Occipital lobe (tissue), 1 donor: ENCODE measurements at regions not wholly inside any gene's neighbourhood (a gene's known extent, or its start where the extent isn't known, plus 50 kb on each side); places are given as distances from the start of the nearest gene placed in this dataset.
"Not testable (repeated sequence)": the region's sequence is repeated elsewhere in the genome, so short reads cannot be mapped to it uniquely, and the experiment has no call there.

Experiments used
- DNase-seq: peaks from one replicate; lab custom pipeline; 2025; lab: John Stamatoyannopoulos, UW

DNA sequence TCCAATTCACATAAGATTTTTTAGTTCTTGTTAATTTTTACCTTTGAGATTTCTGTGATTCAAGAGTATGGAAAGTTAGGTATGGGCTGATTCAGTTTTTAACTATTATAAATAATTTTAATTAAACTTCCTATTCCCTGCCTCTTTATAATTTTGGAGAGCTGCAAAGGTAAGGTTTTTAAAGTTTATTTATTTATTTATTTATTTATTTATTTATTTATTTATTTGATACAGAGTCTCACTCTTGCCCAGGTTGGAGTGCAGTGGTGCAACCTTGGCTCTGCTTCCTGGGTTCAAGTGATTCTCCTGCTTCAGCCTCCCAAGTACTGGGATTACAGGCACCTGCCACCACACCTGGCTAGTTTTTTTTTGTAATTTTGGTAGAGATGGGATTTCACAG, 215.5 kb upstream of the FIGN start:
- DNase-seq: no peak

DNA sequence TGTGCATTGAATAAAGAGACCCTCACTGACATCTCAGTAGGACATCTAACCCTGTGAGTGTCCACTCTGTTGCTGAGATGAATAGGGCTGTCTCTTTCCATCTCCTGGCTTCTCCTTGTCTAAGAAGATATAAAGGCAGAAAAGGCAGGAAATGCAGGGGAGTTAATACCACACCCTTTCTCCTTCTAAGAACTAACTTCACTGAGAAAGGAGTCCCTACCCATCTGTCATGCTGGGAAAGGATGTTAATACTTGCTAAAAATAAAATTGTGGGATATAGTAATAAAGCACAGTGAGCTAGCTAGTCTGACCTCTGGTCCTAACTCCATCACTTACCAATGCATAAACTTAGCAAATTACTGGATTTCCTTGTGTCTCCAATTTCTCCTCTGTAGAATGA, 213.9 kb upstream of the FIGN start:
- DNase-seq: no peak

DNA sequence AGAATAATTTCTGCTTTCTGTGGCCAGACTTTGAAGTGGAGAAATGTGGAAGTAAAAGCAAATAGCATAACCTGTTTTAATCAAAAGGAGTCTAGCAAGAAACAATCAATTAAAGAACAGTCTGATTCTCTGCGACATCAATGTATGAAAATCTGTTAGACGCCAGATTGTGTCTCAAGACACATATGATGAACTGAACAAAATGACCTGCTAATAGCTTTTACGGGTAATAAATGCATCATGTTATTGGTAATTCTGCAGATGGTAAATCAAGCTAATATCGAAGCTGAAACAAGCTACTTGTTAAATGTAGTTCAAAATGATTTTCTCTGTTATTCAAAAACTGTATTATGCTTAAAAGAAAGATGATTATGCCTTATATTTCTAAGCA, 208.5 kb upstream of the FIGN start:
- no peak for DNase-seq

DNA sequence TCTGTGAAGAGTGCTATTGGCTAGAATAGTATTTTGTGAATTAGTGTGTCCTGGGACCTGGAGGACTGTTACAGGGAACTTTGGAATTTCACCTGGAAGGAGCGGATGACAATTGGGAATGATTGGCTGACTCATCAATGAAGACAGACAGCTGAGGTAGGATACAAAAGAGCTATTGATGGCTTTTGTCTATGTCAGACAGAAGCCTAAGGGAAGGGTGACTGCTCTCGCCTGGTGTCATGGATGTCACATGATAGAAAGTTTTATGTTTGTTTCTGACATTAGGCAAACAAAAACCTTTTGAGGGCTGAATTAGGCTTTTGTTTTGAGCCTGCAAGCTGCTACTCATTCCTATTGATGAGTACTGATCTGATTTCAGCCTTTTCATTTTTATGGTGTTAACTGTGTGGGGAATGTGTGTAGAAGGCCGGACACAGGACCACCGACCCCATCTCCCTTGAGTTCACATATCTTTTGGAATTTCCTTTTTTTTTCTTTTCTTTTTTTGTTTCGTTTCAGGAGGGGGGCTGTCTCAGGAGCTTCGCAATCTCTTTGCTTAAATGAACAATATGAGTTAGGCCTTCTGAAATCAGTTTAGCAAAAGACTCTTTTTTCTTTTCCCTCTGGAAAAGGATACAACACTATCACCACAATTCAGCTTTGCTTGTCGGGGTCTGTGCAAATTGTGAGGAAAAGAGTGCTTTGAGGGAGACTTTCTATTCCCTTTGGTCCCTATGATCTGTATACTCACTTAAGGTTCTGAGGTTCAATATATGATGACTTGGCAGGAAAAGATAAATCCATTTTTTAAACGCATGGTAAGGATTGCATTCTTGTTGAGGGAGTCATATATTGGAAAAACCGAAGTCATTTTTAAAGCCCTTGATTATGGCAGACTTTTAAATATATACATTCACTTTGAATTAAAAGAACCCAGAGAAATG, 207.9 kb upstream of the FIGN start:
- DNase-seq: no peak

DNA sequence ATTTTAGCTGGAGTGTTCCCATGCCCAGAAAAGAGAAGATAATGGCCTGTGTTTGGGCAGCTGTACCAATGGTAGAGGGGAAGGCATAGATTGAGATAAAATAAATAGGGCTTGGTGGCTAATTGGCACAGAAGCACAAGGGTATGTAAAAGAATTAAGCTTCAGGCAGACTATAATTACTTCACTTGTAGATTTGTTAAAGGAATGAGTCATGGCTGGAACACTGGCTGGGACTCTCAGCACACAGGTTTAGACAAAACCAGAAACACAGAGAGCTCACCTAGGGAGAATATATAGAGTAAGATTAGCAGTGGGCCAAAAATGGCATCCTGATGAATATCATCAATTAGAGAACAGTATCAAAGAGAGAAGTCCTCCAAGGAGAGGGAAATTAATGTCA, 198.3 kb upstream of the FIGN start:
- DNase-seq: no peak

DNA sequence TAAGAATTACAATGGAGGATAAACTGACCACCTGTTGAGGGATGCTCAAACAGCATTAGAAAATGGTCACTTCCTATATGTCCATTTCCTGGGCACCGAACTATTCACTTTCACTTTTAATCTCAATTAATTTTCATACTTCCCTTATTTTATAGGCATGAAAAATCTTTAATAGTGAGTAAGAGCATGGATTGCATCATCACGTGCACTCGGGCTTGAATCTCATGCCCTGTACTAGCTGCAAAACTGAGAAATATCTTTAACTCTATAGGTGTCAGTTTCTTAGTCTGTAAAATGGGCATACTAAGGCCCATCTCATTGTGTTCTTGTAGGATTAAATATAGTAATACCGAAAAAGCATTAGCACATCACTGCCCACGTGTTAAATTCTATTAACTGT, 183.9 kb upstream of the FIGN start:
- DNase-seq: no peak

DNA sequence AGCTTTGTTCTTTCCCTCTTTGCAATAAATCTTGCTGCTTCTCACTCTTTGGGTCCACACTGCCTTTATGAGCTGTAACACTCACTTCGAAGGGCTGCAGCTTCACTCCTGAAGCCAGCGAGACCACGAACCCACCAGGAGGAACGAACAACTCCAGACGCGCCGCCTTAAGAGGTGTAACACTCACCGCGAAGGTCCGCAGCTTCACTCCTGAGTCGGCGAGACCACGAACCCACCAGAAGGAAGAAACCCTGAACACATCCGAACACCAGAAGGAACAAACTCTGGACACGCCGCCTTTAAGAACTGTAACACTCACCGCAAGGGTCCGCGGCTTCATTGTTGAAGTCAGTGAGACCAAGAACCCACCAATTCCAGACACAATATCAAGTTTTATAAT, 178.7 kb upstream of the FIGN start:
- not testable (repeated sequence) for DNase-seq

DNA sequence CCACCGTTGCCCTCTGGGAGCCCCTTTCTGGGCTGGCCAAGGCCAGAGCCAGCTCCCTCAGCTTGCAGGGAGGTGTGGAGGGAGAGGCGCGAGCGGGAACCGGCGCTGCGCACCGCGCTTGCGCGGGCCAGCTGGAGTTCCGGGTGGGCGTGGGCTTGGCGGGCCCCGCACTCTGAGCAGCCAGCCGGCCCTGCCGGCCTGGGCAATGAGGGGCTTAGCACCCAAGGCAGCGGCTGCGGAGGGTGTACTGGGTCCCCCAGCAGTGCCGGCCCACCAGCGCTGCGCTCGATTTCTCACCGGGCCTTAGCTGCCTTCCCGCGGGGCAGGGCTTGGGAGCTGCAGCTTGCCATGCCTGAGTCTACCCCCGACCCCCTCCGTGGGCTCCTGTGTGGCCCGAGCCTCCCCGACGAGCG, 177.7 kb upstream of the FIGN start:
- not testable (repeated sequence) for DNase-seq

DNA sequence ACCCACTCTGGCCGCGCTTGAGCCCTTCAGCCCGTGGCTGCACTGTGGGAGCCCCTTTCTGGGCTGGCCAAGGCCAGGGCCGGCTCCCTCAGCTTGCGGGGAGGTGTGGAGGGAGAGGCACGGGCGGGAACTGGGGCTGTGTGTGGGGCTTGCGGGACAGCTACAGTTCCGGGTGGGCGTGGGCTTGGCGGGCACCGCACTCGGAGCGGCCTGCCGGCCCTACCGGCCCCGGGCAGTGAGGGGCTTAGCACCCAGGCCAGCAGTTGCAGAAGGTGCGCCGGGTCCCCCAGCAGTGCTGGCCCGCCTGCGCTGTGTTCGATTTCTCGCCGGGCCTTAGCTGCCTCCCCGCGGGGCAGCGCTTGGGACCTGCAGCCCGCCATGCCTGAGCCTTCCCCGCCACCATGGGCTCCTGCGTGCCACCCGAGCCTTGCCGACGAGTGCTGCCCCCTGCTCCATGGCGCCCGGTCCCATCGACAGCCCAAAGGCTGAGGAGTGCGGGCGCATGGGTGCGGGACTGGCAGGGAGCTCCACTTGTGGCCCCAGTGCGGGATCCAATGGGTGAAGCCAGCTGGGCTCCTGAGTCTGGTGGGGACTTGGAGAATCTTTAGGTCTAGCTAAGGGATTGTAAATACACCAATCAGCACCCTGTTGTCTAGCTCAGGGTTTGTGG, 173.7 kb upstream of the FIGN start:
- no peak for DNase-seq

DNA sequence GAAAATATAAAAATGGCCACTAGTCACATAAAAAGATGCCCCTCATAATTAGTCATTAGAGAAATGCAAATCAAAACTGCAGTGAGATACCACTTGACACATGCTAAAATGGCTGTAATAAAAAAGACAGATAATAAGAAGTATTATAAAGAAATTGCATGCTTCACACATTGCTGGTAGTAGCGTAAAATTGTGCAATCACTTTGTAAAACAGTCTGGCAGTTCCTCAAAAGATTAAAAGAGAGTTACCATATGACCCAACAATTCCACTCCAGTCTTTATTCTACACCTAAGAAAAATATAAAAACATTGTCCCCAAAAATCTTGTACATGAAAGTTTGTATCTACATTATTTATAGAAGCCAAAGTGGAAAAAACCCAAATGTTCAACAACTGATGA, 170.6 kb upstream of the FIGN start:
- no peak for DNase-seq

DNA sequence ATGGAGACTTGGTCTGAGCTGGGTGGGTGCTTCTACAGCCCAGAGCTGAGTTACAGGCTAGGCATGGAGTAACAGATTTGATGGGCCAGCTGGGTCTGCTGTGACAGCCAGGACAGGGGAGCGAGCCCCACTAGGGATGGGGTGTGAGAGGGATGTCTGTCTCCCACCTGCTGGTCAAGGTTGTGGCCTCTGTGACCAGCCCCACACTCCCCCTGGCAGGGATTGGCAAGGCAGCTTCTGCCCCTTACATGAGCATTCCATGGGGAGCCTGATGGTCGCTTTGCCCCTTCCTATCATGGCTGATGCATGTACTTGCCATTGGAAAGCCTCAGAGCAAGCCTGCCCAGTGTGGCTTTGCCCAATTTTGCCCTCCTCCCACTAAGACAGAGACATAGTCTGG, 162.0 kb upstream of the FIGN start:
- DNase-seq: no peak

DNA sequence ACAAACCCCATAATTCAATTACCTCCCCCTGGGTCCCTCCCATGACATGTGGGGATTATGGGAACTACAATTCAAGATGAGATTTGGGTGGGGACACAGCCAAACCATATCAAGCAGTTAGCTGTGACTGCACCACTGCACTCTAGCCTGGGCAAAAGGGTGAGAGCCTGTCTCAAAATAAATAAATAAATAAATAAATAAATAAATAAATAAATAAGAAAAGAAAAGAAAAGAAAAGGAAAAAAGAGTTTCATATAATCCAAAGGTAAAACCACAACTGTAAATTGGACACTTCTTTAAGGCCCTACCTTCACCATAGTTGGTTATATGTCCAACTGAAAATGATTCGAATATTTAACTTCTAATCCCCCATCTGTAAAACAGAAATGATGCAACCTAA, 157.6 kb upstream of the FIGN start:
- not testable (repeated sequence) for DNase-seq

DNA sequence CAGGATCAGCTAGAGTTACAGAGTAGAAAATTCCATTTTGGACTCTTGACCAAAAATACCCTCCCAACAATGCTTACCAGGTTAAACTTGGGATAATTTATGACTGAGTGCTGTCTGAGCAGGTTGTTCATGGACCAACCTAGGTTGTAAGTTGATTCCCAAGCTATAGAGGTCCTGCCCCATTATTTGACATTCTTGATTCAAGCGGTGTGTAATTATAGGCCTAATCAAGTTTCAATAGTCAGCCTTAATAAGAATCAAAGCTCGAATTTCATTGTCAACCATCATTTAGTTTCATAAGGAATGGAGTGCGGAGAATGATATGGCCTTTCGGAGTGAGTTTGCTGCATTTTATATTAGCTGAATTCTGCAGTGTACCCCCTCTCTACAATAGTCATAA, 152.8 kb upstream of the FIGN start:
- DNase-seq: no peak

DNA sequence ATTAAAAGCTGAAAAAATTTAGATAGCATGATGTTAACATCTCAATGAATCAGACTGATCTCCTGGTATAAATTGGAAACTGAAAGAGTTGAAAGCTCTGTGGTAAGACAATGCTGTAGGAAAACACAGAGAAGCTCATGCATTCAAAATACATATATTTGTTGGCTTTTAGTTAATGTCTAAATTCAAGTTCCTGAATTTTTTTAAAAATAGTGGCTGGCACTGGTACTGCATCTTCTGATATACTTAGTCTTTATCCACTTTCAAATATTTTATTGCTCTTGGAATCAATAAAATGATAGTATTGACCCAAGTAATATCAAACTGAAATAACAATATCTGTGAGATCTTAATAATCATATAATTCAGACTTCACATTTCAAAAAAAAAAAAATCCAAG, 151.4 kb upstream of the FIGN start:
- DNase-seq: no peak

DNA sequence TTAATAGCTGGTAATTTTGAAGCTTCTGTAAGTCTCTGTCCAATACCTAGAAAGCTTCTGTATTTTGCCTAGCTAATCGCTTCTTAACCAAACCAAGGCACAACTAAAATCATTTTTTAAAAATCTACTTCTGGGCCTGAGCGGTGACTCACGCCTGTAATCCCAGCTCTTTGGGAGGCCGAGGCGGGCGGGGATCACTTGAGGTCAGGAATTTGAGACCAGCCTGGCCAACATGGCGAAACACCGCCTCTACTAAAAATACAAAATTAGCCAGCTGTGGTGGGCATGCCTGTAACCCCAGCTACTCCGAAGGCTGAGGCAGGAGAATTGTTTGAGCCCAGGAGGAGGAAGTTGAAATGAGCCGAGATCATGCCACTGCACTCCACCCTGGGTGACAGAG, 148.6 kb upstream of the FIGN start:
- DNase-seq: no peak

DNA sequence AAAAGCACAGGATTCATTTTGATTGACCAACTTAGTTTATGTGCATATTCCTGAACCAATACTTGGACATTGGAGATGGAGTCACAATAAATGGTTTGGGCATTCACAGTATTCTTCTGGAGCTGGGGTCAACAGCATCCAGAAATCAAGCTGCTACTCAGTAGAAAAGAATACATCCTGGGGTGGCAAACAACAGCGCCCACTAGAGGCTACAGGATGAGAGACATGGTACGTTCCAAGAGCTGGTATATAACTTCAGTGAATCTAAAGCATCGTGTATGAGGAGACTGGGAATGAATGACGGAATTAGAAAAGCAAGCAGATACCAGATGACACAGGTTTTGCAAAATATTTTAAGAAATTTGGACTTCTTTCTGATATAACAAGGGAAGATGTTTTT, 142.9 kb upstream of the FIGN start:
- no peak for DNase-seq

DNA sequence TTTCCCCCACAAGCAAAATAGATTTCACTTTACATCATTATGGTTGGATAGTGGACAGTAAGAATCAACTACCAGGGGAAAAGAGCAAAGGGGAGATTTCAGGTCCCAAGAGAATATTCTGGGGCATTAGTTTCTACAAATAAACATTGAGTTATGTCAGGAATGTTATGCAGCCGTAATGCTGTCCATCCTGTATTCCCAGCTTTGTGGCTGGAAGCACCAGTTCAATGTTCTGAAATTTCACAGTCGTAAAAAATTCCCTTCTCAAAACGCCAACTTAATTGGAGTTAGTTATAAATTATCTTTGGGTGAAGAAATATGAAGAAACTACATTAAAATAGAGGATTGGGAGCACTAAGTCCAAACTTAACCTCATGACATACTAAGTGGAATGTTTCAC, 141.5 kb upstream of the FIGN start:
- DNase-seq: no peak

DNA sequence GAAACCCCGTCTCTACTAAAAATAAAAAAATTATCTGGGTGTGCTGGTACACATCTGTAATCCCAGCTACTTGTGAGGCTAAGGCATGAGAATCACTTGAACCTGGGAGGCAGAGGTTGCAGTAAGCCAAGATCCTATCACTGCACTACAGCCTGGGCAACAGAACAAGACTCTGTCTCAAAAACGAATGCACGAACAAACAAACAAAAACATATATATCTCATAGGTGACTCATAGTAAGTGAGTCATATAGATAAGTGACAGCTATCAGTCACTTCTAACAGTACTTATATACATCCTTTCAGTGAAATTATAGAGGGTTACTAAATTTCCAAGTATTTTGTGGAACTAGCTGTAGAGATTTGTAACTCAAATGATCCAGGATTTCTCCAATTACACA, 127.3 kb upstream of the FIGN start:
- no peak for DNase-seq

DNA sequence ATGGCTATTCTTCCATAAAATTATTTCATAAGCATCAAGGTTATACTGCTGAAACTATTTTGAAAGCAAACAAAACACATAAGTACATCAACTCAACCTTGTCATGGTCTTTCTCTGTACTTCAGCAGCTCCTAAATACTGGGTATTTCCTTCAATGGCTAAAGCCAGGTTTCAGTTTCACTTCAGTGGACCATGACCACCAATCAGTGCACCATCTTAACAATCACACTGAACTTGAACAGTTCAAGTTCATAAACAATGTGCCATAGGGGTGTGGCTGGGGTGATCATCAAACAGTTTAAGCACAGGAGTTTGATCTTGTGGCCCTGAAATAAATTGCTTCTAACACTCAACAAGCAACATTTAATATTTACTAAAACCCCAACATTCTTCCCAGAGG, 124.1 kb upstream of the FIGN start:
- DNase-seq: no peak

DNA sequence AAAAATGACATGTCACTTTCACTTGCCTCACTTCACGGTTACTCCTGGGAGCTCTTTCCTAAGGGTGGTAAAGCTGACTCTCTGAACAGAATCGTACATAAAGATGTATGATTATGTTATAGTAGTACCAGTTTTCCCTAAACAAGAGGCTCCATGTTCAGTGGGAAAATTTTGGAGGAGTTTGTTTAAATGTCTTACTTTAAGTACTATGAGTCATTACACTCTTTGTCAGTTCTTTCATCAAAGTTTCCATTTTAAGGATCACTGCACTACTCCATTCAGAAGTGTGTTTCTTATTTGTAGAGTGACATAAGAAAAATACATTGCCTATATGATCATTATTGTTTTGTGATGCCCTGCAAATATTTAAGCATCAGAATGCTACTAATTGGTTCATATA, 121.1 kb upstream of the FIGN start:
- DNase-seq: no peak

DNA sequence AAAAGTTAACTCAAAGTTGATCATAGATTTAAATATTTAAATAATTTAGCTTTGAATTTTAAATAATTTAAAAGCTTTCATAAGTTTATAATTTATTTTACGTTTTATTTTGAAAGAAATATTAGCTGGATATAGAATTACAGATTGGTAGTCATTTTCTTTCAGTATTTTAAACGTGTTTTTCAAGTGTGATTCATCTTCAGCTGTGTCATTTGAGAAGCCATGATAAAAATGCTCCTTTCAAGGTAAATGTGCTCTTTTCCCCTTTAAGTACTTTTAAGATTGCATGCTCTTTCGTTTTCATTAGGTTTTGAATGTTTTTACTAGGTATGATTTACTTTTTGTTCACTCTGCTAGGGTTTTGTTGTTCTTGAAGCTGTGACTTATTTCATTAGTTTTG, 116.8 kb upstream of the FIGN start:
- no peak for DNase-seq

DNA sequence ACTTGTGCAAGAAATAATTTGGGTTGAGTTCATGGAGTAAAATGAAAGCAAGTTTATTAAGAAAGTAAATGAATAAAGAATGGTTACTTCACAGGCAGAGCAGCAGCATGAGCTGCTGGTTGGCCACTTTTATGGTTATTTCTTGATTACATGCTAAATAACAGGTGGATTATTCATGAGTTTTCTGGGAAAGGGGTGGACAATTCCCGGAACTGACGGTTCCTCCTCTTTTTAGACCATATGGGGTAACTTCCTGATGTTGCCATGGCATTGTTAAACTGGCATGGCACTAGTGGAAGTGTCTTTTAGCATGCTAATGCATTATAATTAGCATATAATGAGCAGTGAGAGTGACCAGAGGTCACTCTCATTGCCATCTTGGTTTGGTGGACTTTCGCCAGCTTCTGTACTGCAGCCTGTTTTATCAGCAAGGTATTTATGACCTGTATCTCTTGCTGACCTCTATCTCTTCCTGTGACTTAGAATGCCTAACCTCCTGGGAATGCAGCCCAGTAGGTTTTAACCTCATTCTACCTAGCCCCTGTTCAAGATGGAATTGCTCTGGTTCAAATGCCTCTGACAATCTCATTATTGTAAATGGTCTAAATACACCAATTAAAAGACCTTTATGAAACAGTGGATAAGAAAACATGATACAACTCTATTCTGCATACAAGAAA, 114.1 kb upstream of the FIGN start:
- no peak for DNase-seq

DNA sequence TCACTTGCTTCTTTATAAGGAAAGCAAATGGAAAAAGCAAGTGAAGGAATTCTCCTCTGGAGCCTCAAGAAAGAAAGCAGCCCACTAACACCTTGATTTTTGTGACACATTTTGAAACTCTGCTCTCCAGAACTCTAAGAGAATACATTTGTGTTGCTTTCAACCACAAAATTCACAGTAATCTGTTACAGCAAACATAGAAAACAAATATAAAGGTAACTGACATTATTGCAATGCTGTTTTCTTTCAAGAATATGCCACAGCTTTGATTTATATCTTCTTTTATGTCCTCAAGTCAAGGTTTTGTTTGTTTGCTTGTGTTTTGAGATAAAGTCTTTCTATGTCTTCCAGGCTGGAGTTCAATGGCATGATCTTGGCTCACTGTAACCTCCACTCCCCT, 103.1 kb upstream of the FIGN start:
- no peak for DNase-seq
